ENCODE measurements at regions not wholly inside any gene's neighbourhood (a gene's known extent, or its start where the extent isn't known, plus 50 kb on each side); places are given as distances from the start of the nearest gene placed in this dataset.

- no peak for DNase-seq
- H3K4me3 ChIP-seq (ENCODE audit: insufficient read depth, low read depth, low read length, poor library complexity, severe bottlenecking): no peak overlapping the region
- H3K27ac ChIP-seq (ENCODE audit: insufficient read depth, low read length, poor library complexity, severe bottlenecking): no peak overlapping the region
- no peaks in the 10 kb centered on the region for H3K9me3 ChIP-seq (ENCODE audit: control insufficient read depth, low read length)
- no peaks in the 10 kb centered on the region for H3K4me1 ChIP-seq (ENCODE audit: control insufficient read depth, insufficient read depth, low read length, poor library complexity, severe bottlenecking)
- H3K27me3 ChIP-seq (replicated peaks; ENCODE audit: control insufficient read depth, insufficient read depth, low read length, poor library complexity, severe bottlenecking): no peaks in the 10 kb centered on the region
- no peaks in the 10 kb centered on the region for H3K36me3 ChIP-seq (ENCODE audit: control insufficient read depth, insufficient read depth, low read length)
Observed at GRCh38 chr7:94054130-94054529, 50.0 kb upstream of the BET1 start.

GRCh38 chr7:94055963-94056362 is 51.8 kb upstream of the BET1 start:
- no peak overlapping the region for H3K27ac ChIP-seq (ENCODE audit: insufficient read depth, low read length, poor library complexity, severe bottlenecking)
- DNase-seq: no peak
- H3K36me3 ChIP-seq (ENCODE audit: control insufficient read depth, insufficient read depth, low read length): no peaks in the 10 kb centered on the region

GRCh38 chr7:94056796-94057207 is 52.6 kb upstream of the BET1 start:
- H3K27ac ChIP-seq (ENCODE audit: insufficient read depth, low read length, poor library complexity, severe bottlenecking): no peak overlapping the region

More at GRCh38 chr7:94055963-94056362, 51.8 kb upstream of the BET1 start:
- Histone ChIP-seq H3K4me3 (ENCODE audit: insufficient read depth, low read depth, low read length, poor library complexity, severe bottlenecking) (no peak overlapping the region), H3K27me3 (replicated peaks; ENCODE audit: control insufficient read depth, insufficient read depth, low read length, poor library complexity, severe bottlenecking) (no peaks in the 10 kb centered on the region), H3K4me1 (ENCODE audit: control insufficient read depth, insufficient read depth, low read length, poor library complexity, severe bottlenecking) (no peaks in the 10 kb centered on the region), H3K9me3 (ENCODE audit: control insufficient read depth, low read length) (no peaks in the 10 kb centered on the region)

GRCh38 chr7:94057955-94058354 is 53.8 kb upstream of the BET1 start:
- Histone ChIP-seq H3K27ac (ENCODE audit: insufficient read depth, low read length, poor library complexity, severe bottlenecking) (no peak overlapping the region), H3K4me3 (ENCODE audit: insufficient read depth, low read depth, low read length, poor library complexity, severe bottlenecking) (no peak overlapping the region), H3K36me3 (ENCODE audit: control insufficient read depth, insufficient read depth, low read length) (no peaks in the 10 kb centered on the region), H3K27me3 (replicated peaks; ENCODE audit: control insufficient read depth, insufficient read depth, low read length, poor library complexity, severe bottlenecking) (peaks cover 5% of the 10 kb centered on the region), H3K9me3 (ENCODE audit: control insufficient read depth, low read length) (no peaks in the 10 kb centered on the region), H3K4me1 (ENCODE audit: control insufficient read depth, insufficient read depth, low read length, poor library complexity, severe bottlenecking) (no peaks in the 10 kb centered on the region)
- DNase-seq: no peak

More at GRCh38 chr7:94056796-94057207, 52.6 kb upstream of the BET1 start:
- Histone ChIP-seq H3K4me3 (ENCODE audit: insufficient read depth, low read depth, low read length, poor library complexity, severe bottlenecking) (no peak overlapping the region), H3K4me1 (ENCODE audit: control insufficient read depth, insufficient read depth, low read length, poor library complexity, severe bottlenecking) (no peaks in the 10 kb centered on the region), H3K36me3 (ENCODE audit: control insufficient read depth, insufficient read depth, low read length) (no peaks in the 10 kb centered on the region), H3K9me3 (ENCODE audit: control insufficient read depth, low read length) (no peaks in the 10 kb centered on the region), H3K27me3 (replicated peaks; ENCODE audit: control insufficient read depth, insufficient read depth, low read length, poor library complexity, severe bottlenecking) (no peaks in the 10 kb centered on the region)
- DNase-seq: no peak

GRCh38 chr7:94059746-94060145 is 55.6 kb upstream of the BET1 start:
- Histone ChIP-seq H3K36me3 (ENCODE audit: control insufficient read depth, insufficient read depth, low read length) (no peaks in the 10 kb centered on the region), H3K27me3 (replicated peaks; ENCODE audit: control insufficient read depth, insufficient read depth, low read length, poor library complexity, severe bottlenecking) (peaks cover 7% of the 10 kb centered on the region), H3K4me1 (ENCODE audit: control insufficient read depth, insufficient read depth, low read length, poor library complexity, severe bottlenecking) (peaks cover 5% of the 10 kb centered on the region), H3K4me3 (ENCODE audit: insufficient read depth, low read depth, low read length, poor library complexity, severe bottlenecking) (no peak overlapping the region), H3K27ac (ENCODE audit: insufficient read depth, low read length, poor library complexity, severe bottlenecking) (no peak overlapping the region), H3K9me3 (ENCODE audit: control insufficient read depth, low read length) (no peaks in the 10 kb centered on the region)
- DNase-seq: no peak

- DNase-seq: no peak
- H3K27me3 ChIP-seq (replicated peaks; ENCODE audit: control insufficient read depth, insufficient read depth, low read length, poor library complexity, severe bottlenecking): peaks cover 7% of the 10 kb centered on the region
- H3K4me3 ChIP-seq (ENCODE audit: insufficient read depth, low read depth, low read length, poor library complexity, severe bottlenecking): no peak overlapping the region
- H3K4me1 ChIP-seq (ENCODE audit: control insufficient read depth, insufficient read depth, low read length, poor library complexity, severe bottlenecking): peaks cover 11% of the 10 kb centered on the region
- H3K9me3 ChIP-seq (ENCODE audit: control insufficient read depth, low read length): no peaks in the 10 kb centered on the region
- no peaks in the 10 kb centered on the region for H3K36me3 ChIP-seq (ENCODE audit: control insufficient read depth, insufficient read depth, low read length)
- H3K27ac ChIP-seq (ENCODE audit: insufficient read depth, low read length, poor library complexity, severe bottlenecking): no peak overlapping the region
Observed at GRCh38 chr7:94060752-94061151, 56.6 kb upstream of the BET1 start.

GRCh38 chr7:94061326-94061725 is 57.2 kb upstream of the BET1 start:
- peaks cover 11% of the 10 kb centered on the region for H3K4me1 ChIP-seq (ENCODE audit: control insufficient read depth, insufficient read depth, low read length, poor library complexity, severe bottlenecking)
- DNase-seq: no peak
- H3K27me3 ChIP-seq (replicated peaks; ENCODE audit: control insufficient read depth, insufficient read depth, low read length, poor library complexity, severe bottlenecking): peaks cover 7% of the 10 kb centered on the region
- H3K36me3 ChIP-seq (ENCODE audit: control insufficient read depth, insufficient read depth, low read length): no peaks in the 10 kb centered on the region
- no peak overlapping the region for H3K4me3 ChIP-seq (ENCODE audit: insufficient read depth, low read depth, low read length, poor library complexity, severe bottlenecking)
- H3K27ac ChIP-seq (ENCODE audit: insufficient read depth, low read length, poor library complexity, severe bottlenecking): no peak overlapping the region
- H3K9me3 ChIP-seq (ENCODE audit: control insufficient read depth, low read length): no peaks in the 10 kb centered on the region

- H3K9me3 ChIP-seq (ENCODE audit: control insufficient read depth, low read length): no peaks in the 10 kb centered on the region
- no peak for DNase-seq
Observed at GRCh38 chr7:94062372-94062771, 58.2 kb upstream of the BET1 start.

GRCh38 chr7:94064541-94065191 is 60.5 kb upstream of the BET1 start:
- no peaks in the 10 kb centered on the region for H3K36me3 ChIP-seq (ENCODE audit: control insufficient read depth, insufficient read depth, low read length)
- no peaks in the 10 kb centered on the region for H3K9me3 ChIP-seq (ENCODE audit: control insufficient read depth, low read length)
- peaks cover 11% of the 10 kb centered on the region for H3K4me1 ChIP-seq (ENCODE audit: control insufficient read depth, insufficient read depth, low read length, poor library complexity, severe bottlenecking)
- H3K4me3 ChIP-seq (ENCODE audit: insufficient read depth, low read depth, low read length, poor library complexity, severe bottlenecking): no peak overlapping the region
- H3K27ac ChIP-seq (ENCODE audit: insufficient read depth, low read length, poor library complexity, severe bottlenecking): no peak overlapping the region
- no peak for DNase-seq
- peaks cover 10% of the 10 kb centered on the region for H3K27me3 ChIP-seq (replicated peaks; ENCODE audit: control insufficient read depth, insufficient read depth, low read length, poor library complexity, severe bottlenecking)

More at GRCh38 chr7:94062372-94062771, 58.2 kb upstream of the BET1 start:
- peaks cover 7% of the 10 kb centered on the region for H3K27me3 ChIP-seq (replicated peaks; ENCODE audit: control insufficient read depth, insufficient read depth, low read length, poor library complexity, severe bottlenecking)
- no peaks in the 10 kb centered on the region for H3K36me3 ChIP-seq (ENCODE audit: control insufficient read depth, insufficient read depth, low read length)
- H3K27ac ChIP-seq (ENCODE audit: insufficient read depth, low read length, poor library complexity, severe bottlenecking): no peak overlapping the region
- no peak overlapping the region for H3K4me3 ChIP-seq (ENCODE audit: insufficient read depth, low read depth, low read length, poor library complexity, severe bottlenecking)
- peaks cover 11% of the 10 kb centered on the region for H3K4me1 ChIP-seq (ENCODE audit: control insufficient read depth, insufficient read depth, low read length, poor library complexity, severe bottlenecking)

- H3K27ac ChIP-seq (ENCODE audit: insufficient read depth, low read length, poor library complexity, severe bottlenecking): no peak overlapping the region
- H3K9me3 ChIP-seq (ENCODE audit: control insufficient read depth, low read length): no peaks in the 10 kb centered on the region
- peaks cover 10% of the 10 kb centered on the region for H3K27me3 ChIP-seq (replicated peaks; ENCODE audit: control insufficient read depth, insufficient read depth, low read length, poor library complexity, severe bottlenecking)
- H3K36me3 ChIP-seq (ENCODE audit: control insufficient read depth, insufficient read depth, low read length): no peaks in the 10 kb centered on the region
- H3K4me1 ChIP-seq (ENCODE audit: control insufficient read depth, insufficient read depth, low read length, poor library complexity, severe bottlenecking): peaks cover 11% of the 10 kb centered on the region
- DNase-seq: no peak
- H3K4me3 ChIP-seq (ENCODE audit: insufficient read depth, low read depth, low read length, poor library complexity, severe bottlenecking): no peak overlapping the region
Observed at GRCh38 chr7:94067047-94067446, 62.9 kb upstream of the BET1 start.
